HG02588 (cell line): ENCODE measurements at regions not wholly inside any gene's neighbourhood (a gene's known extent, or its start where the extent isn't known, plus 50 kb on each side); places are given as distances from the start of the nearest gene placed in this dataset.

ENCODE experiments used
- ATAC-seq: cut with Tn5 transposase; IDR thresholded peaks from one replicate; pipeline ENCODE4 v1.9.1; 2021; ENCODE audit warnings: mild to moderate bottlenecking, moderate library complexity; ENCODE audit not compliant: unreplicated experiment

DNA sequence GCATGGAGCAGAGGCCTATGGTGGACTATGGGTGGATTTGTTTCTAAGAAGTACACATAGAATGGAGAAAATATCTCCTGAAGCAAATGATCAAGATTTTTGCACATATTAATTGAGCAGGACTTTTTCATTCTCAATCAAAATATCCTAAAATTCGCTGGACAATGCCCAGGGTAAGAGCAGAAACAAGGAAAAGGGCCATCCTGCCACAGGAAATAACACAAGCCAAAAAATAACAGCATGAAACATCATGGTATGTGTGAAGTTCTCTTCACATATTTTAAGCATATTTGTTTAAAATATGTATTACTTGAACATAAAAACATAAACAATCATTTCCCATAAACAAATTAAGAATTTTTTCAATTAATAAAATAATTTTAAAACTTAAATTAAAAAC, 868.9 kb downstream of the EPHA7 start:
- ATAC-seq: no peak

DNA sequence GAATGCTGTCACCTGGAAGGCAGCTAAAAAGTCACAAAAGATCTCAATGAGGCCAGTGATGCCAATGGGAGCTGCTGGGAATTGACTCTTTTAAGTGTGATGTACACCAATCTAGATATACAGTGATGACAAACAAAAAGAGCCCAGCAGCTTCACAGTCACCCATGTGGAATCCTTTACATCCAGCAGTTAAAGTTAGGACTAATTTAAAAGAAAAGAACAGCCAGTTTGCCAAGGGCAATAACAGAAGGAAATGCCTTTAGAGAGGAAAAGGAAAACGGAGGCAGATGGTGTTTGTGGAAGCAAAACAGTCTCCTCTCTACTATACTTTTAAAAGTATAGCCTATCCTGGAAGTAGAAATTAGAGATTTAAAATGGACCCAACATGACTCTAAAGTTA, 873.5 kb downstream of the EPHA7 start:
- ATAC-seq: no peak

DNA sequence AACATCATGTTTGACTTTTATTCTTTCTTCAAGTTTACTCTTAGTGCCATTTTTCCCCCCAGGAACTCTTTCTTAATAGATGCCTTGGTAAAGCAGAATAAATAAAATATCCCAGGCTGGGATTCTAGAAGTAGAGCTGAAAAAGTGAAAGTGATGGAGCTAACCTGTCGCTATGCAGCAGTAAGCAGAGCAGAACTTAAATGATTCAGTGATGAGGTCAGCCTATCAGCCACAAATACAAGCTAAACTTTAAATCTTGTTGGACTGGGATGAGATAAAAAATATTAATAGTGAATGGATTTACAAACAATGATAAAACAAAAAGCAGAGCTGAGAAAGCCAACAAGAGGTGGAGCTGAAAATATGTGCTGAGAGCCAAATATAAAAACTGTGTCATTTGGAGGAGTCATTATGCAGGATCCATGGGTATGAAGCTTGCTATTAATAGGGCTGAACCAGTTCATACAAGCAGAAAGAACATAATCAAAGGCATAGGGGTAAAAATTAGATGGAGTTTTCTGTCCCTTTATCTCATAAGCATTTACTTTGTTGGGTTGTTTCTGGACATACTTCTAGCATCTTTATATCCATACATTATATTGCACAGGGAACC, 877.8 kb downstream of the EPHA7 start:
- ATAC-seq: no peak

DNA sequence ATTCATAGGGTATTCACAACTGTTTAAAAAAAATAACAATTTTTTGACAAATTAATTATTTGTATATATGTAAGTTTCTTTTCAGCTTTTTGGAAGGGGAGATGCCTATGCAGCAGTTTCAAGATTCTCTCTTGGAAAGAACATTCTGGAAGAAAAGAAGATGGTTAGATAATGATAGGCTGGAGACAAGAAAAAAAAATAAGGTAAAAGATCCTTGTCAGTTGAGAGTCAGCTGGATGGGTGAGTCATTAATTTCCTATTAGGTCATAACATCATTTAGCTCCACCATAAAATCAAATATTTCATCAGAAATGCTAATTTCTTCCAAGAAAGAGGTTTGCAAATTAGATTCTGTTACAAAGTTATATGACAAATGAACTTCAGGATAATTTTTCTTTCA, 880.4 kb downstream of the EPHA7 start:
- no peak for ATAC-seq

DNA sequence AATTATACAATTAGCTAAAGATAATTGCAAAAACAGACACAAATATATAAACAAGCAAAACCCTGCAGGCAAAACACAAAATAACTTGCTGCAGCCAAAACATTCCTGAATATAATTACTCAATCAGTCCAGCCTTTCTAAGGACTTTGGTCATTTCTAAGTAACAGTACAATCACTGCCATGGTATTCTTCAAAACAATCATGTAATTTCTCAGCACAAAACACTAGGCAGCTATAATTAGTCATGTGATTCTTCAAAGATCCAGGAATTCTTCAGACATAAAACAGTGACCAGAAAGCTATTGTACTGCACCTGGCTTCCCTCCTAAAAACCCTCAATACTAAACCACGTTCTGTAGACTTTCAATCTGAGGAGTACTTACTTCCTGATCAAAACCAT, 881.1 kb downstream of the EPHA7 start:
- ATAC-seq: no peak

DNA sequence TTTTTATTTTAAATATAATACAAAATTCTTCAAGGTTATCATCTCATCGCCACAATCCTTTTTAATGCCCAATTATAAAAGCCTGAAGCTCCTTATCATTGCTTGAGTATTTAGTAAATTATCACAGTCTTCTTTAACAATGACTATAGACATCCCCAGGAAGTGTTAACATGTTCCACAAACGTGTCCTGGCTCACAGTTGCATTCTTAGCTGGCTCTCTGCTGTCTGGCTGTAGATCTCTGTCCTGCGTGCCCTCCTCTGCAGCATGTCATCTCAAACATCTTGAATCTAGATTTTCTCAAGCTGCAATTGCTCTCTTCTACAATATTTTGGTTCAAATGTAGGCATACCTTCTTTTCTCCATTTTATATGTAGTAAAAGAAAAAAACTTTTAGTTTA, 885.2 kb downstream of the EPHA7 start:
- ATAC-seq: no peak

DNA sequence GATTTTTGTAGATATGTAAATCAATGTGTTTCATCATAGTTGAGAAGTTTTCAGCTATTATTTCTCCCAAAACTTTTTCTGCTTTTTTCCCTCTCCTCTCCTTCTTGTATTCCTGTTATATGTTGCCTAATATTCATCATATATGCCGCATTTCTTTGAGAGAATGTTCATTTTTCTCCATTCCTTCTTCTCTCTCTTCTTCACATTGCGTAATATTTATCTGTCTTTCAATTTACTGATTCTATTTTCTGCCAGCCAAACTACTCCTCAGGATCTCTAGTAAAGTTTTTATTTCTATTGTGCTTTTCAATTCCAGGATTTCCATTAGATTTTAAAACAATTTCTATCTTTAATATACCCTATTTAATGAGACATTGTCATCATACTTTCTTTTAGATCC, 896.8 kb downstream of the EPHA7 start:
- no peak for ATAC-seq

DNA sequence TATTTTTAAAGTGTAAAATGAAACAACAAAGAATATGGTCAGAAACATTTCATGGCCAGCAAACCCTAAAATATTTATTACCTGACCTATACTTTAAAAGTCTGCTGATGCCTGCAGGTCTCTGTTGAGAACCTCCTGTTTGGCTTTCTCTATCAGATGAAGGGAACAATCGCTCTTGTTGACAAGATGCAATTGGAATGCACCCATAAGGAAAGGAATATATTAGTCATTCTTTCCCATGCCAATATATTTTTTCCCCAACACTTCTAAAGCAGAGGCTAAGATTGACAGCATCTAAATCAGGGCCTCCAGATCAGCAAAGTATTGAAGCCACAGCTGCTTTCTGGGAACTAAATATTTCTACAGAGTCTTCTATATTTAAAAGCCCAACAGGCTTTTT, 897.8 kb downstream of the EPHA7 start:
- ATAC-seq: no peak

DNA sequence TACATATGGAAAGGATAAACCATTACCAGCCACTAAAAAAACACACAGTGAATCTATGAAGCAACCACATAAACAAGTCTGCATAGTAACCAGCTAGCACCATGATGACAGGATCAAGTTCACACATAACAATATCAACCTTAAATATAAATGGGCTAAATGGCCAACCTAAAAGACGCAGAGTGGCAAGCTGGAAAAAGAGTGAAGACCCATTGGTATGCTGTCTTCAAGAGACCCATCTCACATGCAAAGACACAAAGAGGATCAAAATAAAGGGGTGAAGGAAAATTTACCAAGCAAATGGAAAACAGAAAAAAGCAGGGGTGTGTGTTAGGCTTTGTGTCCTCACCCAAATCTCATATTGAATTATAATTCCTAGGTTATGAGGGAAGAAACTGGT, 909.2 kb downstream of the EPHA7 start:
- no peak for ATAC-seq

DNA sequence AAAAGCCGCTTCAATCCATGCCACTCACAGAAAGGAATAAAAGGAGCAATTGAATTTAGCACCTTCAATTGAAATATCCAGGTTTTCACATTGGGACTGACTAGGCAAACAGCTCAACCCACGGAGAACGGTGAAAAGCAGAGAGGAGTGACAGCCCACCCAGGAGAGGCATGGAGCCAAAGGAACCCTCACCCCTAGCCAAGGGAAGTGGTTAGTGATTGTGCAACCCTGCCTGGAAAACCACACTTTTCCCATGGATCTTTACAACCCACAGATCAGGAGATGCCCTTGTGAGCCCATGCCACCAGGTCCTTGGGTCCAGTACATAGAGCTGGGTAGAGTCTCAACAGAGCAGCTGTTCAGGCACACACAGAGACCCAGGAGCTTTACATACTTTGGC, 911.8 kb downstream of the EPHA7 start:
- no peak for ATAC-seq

DNA sequence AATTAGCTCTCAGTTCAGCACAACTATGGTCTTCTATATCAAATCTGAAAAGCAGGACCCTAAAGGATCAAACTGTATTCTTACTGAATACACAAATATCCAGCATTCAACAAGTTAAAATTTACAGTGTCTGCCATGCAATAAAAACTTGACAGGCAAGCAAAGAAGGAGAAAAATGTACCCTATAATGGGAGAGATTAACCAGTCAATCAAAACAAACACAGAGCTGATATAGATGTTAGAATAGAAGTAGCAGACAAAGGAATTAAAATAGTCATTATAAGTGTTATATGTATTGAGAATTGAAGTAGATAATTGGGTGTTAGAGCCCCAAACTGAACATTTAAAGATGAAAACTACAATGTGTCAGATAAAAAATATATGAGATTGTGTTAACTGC, 914.9 kb downstream of the EPHA7 start:
- no peak for ATAC-seq

DNA sequence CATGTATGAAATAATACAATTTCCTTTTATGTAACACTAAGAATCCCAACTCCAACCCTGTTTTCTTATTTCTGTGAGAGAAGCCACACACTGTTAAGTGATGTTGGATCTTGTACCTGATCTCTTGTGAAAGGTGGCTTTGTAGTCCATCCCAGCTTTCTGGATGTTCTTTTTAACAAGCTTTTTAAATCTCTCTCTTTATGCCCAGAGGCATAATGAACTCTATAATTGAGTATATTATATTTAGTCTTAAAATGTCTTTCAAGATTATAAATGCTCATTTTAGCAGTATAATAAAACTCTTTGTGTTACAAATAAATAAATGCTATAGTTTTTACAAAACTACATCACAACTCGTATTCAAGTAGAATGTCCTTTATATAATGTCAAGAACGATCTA, 922.1 kb downstream of the EPHA7 start:
- no peak for ATAC-seq

DNA sequence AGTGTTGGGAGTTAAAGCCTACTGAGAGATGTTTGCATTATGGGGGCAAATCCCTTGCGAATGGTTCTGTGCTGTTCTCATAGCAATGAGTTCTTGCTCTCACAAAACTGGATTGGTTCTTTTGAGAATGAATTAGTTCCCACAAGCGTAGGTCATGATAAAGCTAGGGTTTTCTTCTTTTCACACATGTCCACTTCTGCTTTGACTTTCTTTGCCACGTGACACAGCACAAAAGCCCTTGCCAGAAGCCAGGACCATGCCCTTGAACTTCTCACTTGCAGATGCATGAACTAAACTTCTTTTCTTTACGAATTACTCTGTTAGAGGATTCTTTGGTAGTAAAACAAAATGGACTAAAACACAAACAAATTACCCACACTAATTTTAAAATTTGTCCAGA, 922.8 kb downstream of the EPHA7 start:
- ATAC-seq: no peak

DNA sequence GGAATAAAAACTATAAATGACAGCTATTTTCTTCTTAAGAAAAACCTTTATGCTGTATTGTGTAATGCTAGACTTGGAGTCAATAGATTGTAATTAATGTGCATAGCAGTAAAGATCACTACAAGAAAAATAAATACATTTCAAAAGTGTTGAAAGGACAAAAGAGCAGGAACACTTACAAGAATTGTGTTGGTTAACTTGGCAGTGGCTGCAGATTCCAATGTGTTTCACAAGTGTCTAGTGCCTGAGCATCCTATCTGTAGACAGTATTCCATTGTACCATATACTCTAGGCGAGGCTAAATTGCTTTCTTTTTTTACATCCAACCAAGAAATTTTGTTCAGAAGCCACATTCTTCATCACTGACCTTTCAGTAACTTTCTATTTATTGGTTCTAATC, 924.1 kb downstream of the EPHA7 start:
- ATAC-seq: no peak

DNA sequence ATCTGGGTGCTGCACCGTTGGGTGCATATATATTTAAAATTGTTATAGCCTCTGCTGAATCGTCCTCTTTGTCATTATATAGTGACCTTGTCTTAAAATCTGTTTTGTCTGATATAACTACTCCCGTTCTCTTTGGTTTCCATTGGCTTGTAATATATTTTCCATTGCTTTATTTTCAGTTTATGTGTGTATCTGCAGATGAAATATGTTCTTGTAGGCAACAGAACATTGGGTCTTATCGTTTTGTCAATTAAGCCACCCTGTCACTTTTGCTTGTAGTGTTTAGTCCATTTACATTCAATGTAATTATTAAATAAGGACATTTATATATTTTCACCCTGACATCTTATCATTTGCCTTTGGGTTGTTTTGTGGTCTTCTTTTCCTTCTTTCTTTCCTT, 933.9 kb downstream of the EPHA7 start:
- ATAC-seq: no peak

DNA sequence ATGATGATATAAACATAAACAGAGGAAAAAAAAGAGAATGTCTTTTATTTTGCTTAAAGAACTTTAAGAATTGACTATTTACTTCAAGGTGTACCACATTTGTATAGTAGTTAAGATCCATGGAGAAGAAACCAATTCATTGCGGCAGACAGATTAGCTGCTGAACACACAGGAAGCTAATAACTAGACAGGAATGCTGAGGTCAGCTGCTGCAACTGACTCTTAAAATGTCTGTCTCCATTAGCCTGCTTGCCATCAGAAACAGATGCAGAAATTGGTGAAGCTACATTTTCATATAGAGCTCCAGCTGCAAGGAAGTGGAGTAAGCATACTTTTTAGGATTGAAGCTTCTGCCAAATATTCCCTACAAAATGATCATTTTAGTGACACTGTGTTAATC, 939.5 kb downstream of the EPHA7 start:
- no peak for ATAC-seq

DNA sequence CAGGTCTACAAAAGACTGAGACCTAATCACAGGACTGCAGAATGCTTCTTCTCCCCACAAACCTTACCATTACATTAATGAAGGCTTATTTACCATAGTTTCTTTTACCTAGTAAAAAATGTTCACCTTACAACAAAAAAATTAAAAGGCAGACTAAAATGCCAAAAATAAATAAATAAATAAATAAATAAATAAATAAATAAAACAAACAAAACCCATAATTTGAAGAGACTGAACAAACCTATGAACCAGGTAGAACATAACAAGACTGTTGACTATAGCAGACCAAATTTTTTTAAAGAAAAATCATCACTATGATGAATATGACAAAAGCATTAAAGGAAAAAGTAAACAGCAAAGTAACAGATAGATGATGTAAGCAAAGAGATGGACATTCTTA, 946.3 kb downstream of the EPHA7 start:
- no peak for ATAC-seq

DNA sequence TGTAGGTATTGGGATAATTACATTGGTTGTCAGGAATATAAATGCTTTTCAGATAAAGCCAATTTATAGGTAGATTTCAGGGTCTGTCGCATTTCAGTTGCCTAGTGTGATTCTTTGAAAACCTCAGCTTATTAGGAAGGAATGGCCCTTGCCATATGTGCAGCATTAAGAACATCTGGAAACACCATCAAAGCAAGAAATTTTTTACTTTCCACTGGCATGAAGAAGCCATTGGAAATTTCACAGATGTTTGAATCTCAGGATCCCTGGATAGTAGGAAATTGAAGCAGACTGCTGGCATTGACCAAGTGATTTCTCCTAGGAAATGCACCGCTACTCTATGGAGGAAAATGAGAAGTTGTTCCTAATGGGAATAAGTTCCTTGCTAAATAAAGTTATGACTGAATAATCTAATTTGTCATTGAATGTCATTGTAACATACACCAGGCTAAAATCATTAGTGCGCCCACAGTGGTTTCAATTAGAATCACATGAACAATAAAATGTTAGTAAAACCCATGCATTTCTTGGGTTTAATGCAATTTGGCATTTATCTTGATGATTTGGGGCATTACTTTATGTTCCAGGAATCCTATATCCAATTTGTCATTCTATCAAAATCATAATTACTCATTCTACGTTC, 950.1 kb downstream of the EPHA7 start:
- no peak for ATAC-seq

DNA sequence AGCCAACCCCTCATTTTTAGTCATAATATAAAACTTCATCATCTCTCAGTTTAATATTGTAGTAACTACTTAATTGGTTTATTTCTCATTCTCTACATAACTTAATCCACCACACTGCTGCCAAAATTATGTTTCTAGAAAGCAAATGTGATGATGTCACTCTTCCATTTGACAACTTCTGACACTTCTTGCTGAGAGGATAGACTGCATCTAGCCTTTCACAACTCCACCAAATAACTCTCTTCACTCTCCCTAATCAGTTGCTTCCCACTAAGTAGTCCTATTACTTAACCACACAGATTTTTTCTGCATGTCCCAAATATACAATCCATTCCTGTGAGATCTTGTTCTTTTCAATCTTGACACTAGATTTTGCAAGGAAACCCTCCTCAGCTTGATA, 951.3 kb downstream of the EPHA7 start:
- no peak for ATAC-seq

DNA sequence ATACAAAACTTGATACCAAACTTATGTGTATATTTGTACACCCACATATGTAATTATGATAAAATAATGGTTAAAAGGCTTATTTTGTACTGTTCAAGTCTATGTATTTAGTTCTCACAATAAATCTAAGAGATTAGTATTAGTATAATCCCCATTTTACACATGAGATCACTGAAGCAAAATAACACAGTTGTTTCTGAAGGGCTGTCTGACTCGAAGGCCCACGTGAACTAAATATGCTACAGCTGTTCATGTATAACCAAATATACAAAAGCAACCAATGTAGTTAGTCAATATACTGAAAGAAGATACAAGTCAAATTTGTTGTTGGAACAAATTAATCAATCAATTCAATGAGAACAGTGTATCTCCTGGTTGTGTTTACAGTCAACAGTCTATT, 959.2 kb downstream of the EPHA7 start:
- ATAC-seq: no peak

DNA sequence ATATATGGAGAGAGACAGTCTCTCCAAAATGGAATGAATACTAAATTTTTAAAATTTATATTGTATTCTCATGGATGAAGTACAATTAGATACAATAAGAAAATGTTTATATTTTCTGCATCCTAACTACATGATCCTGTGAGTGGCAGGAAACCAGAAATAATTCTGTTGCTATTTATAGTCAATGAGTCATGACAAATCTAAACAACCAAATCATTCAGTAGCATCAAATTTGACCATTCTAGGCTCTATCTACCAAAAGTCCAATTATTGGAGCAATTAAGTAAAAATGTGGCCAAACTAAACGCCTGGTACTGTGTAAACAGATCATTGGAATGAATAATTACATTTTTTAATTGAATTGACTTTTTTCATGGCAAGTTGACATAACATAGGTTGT, 959.8 kb downstream of the EPHA7 start:
- no peak for ATAC-seq

DNA sequence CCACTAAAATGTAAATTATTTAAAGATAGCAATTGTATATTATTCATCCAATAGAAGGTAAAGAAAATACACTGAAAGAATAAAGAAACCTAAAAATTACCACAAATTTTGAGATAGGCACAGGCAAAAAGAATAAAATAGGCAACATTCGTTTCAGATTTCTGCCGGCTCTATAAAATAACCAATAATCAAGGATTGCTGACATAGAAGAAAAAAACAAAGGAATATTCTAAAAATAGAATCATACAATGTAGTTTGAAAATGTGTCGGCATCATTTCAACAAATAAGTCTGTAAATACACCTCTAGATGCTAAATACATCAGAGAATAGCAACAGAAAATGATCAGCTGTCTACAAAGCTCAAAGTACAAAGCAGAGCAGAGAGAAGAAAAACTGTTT, 973.3 kb downstream of the EPHA7 start:
- ATAC-seq: no peak

DNA sequence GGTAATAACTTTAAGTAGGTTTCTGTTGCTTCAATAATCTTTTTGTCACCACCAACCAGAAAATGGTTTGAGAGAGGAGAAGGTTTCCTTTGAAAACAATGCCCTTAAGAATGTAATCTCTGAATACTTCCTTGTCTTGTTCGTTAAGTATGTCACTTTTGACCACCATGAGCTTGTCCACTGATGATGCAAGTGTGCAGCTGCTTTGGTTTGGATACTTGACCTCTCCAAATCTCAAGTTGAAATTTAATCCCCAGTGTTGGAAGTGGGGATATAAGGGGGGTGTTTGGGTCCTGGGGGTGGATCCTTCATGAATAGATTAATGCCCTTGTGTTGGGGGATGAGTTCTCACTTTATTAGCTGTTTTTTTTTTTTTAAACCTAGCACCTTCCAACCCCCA, 985.4 kb downstream of the EPHA7 start:
- ATAC-seq: no peak
